Prostate gland (tissue), 2 donors: ENCODE measurements at regions not wholly inside any gene's neighbourhood (a gene's known extent, or its start where the extent isn't known, plus 50 kb on each side); places are given as distances from the start of the nearest gene placed in this dataset.

Experiments
- CTCF ChIP-seq, 4 experiments: fragments of 200-600 bp in 2 of 4; fragments of 450-650 bp in 2 of 4; sonication (generic) in 2 of 4; IDR thresholded peaks; 1 replicate in 3 of 4; 2 replicates in 1 of 4; pipeline ENCODE4 v1.5.1; 2016 to 2019; ENCODE audit warnings: antibody characterized with exemption in 4 of 4, mild to moderate bottlenecking in 2 of 4, moderate library complexity in 2 of 4
- POLR2A ChIP-seq: fragments of 450-650 bp; IDR thresholded peaks from one replicate; pipeline ENCODE4 v1.6.1; 2016; ENCODE audit warnings: antibody characterized with exemption, mild to moderate bottlenecking
- POLR2AphosphoS5 ChIP-seq: sonication (generic); formaldehyde crosslinking; IDR thresholded peaks from one replicate; pipeline ENCODE4 v1.6.1; 2017; ENCODE audit warnings: antibody characterized with exemption

DNA sequence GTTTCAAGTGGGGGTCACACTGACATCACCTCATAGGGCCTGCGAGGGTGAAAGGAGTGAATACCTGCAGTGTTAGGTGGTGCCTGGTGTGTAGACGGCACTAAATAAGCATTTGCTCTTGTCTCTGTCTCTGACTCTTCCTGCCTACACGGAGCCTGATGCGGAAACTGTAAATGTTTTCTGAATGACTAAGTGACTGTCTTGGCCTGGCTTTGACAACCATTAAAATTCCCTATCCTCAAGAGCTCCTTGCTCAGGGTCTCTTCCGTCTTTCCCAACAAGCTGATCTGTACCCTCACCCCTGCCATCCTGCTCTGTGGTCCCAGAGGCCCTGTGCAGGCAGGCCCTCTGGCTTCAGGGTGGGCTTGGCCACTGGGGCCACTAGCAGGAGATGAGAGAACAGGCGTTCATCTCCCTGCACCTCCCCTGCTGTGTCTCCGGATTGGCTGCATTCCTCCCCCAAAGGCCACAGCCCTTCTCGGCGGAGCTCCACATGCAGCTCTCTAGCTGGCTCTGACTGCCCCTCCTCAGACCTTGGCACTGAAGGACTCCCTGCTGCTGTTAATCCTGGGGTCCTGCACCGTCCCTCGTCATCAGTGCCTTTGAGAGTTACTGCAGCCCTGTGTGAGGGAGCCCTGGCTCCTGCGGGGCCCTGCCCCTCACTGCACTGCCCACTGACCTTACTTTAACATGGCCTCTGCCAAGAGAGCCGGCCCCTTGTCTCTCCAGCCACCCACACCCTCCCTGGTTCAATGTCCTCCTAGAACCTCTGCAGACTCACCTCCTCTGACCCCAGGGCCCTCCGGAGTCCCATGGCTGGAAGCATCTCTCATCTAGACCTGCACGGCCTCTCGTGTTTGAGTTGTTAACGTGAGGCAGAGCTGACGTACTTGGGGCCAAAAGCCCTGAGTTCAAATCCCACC lies 211.1 kb downstream of the MATN1 start:
- TF ChIP-seq CTCF (IDR thresholded peaks at IDR 0.05), result no peak
- TF ChIP-seq POLR2A, result no peak
- no peak for TF ChIP-seq POLR2AphosphoS5
